ENCODE measurements at regions not wholly inside any gene's neighbourhood (a gene's known extent, or its start where the extent isn't known, plus 50 kb on each side); places are given as distances from the start of the nearest gene placed in this dataset.
"Not testable (repeated sequence)": the region's sequence is repeated elsewhere in the genome, so short reads cannot be mapped to it uniquely, and the experiment has no call there.

DNA sequence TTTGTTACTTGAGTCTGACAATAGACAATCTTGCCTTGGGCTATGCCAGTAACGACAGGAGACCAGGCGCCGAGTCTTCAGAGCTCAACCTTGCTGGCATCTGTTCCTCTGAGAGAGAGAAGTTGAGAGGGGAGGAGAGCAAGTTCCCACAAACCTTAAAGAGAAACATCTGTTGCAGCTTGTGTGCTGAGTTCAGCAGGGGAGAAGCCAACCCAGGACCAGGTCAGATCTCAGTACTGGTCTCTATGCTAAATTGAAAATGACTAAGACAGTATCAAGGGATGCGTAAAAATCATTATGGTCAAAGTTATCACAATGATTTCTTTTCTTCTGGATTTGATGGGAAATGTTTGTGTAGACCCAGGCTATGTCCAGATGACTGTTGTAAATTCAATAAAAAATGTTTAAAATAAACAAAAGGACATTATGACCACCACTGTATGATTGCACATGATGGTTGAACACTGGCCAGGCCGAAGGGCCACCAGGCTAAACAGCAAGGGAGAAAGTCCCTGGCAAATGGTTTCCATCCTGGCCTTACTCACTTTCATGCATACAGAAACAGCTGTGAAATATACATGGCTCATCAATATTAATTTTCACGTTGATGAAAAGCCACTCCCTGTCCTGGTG, 100.3 kb upstream of the PMAIP1 start:
- no peak for DNase-seq

DNA sequence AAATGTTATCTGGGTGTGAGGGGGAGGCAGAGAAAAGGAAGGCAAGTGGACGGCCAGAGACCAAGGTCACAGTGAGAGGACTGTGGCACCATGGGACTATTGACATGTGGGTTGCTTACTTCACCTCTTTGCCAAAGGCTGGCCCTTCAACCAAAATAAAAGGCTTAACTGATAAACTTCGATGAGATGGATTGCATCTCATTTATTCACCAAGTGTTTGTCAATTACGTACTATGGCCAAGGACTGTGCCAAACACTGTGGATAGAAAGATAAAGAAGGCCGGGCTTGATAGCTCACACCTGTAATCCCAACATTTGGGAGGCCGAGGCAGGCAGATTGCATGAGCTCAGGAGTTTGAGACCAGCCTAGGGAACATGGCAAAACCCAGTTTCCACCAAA, 98.7 kb upstream of the CCBE1 start:
- no peak for DNase-seq

DNA sequence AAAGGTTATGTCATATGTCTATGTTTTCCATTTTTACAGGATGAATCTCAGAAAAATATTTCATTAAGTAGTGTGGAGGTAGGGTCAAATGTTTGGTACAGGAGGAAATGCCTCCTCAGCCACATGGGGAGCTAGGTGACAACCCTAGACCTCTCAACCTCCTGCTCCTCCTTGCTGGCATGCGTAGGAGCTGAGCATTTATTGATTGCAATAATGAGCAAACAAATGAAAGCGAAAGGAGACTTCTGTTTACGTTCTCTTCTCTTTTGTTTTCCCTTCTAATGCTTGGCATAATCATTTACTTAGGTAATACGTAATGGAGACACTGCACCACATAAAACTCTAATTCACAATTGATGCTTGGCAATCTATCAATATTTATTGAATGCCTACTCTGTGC, 95.1 kb upstream of the CCBE1 start:
- DNase-seq, result no peak

DNA sequence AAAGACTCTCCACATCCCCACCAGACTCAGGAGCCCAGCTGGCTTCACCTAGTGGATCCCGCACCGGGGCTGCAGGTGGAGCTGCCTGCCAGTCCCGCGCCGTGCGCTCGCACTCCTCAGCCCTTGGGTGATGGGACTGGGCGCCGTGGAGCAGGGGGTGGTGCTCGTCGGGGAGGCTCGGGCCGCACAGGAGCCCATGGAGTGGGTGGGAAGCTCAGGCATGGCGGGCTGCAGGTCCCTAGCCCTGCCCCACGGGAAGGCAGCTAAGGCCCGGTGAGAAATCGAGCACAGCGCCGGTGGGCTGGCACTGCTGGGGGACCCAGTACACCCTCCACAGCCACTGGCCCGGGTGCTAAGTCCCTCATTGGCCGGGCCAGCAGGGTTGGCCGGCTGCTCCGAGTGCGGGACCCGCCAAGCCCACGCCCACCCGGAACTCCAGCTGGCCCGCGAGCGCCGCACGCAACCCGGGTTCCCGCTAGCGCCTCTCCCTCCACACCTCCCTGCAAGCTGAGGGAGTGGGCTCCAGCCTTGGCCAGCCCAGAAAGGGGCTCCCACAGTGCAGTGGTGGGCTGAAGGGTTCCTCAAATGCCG, 93.2 kb upstream of the CCBE1 start:
- DNase-seq, result not testable (repeated sequence)

DNA sequence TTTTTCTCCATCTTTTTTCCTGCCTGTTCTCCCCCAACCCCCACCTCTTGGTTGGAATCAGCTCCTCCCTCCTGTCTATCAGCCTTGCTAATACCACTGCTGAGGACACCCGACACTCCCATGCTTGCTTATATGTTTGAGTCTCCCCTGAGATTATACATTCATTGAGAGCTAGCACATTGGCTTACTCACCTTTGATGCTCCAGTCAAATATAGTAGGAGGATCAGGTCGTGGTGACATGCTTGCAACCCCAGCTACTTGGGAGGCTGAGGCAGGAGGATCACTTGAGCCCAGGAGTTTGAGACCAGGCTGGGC, 91.5 kb upstream of the CCBE1 start:
- DNase-seq, result no peak

DNA sequence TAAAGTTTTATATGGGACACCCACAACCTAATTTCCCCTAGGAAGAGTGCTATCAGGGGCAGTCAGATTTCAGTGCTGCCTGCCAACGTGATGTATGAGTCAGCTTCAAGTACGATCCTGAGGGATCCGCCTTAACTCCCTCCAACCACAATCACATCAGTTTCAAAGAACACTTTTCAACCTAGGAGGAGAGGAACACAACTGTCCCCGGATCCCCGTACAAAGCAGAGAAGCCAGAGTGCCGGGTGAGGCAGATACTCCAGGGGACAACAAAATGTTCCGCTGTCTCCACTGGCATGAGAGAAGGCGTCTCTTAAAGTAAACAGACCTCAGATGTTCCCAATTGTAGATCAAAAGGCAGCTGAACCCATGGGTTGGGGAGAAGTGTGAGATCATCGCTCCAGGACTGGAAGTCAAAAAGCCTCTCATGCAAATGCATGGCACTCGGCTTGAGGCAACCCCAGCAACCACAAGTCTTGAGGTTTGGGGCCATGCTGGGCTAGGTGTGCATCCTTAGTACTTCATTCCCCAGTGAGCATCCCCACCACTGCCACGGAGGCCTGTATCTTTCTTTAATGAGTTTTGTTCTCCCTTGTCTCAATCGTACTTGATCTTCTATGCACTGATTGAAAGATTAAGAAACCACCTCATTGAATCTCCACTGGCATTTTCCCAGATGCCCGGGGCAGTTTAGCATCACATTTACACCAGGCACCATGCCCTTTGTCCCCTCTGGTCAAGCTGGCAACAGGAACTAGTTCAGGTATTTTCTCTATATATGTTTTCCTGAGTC, 91.0 kb upstream of the CCBE1 start:
- DNase-seq, result no peak

DNA sequence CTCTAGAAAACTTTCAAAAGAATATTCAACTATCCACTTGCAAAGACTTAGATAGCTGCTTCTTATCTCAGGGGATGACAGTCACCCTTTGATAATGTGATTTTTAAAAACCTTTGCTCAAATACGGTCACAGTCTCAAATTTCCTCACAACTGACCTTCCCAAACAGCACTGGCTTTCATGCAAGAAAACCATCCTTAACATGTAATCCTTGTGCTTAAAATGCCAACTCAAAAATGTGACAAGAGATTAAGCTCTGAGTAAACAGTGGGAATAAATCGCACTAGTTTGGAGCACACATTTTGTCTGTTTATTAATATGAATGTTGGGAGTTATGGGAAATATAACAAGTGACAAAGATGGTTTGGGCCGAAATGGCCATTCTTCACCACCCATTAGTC, 87.5 kb upstream of the CCBE1 start:
- no peak for DNase-seq

DNA sequence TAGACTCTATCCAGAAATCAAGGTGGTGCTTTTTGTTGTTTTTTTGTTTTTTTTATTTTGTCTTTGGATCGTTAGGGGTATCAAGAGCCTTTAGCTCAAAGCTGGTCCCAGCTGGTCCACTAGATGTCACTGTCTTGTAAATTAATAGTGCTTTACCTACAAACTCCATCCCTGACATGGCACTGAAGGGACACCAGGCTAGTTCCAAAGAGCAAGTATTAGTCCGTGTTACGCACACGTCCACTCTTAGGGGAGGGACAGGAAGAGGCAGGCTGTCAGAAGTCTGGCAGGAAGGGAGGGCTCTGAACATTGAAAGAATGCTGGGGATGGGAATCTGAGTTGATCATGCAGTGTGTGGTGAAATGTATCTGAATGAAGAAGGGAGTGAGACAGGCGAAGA, 85.9 kb upstream of the CCBE1 start:
- peak; percentile 29 for DNase-seq

DNA sequence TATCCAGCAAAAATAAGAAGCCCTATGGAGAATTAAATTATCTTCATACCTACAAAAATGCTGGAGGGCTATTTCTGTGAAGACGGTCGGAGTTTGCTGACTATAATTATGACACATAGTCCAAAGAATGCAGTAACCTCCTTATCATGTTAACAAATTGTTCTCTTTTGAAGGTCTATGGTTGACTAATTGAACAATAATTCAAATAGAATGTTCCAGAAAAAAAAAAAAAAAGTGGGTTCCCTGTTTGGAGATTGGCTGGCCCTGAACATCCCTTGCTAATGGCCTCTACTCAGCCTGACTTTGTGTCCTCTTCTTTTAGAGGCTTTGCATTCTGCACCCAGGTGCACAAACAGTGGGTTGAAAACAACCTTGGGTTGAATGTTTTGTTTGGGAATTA, 82.8 kb upstream of the CCBE1 start:
- DNase-seq, result no peak

DNA sequence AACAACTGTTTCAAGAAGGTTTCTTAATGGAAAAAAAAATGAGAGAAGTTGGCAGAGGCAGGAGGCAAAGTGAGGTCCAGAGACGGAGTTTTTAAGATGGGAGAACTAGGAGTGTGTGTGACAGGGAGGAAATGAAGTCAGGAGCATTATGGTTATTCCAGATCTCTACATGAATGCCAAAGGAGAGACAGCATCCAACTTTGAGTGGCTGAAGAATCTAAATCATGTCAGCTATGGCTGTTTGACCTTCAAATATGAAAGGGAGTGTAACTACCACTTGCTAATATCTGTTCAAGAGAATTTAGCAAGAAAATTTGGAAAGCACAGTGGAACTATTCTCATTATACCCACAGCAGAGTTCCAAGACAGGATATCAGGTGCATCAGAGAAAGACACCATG, 81.2 kb upstream of the CCBE1 start:
- no peak for DNase-seq

DNA sequence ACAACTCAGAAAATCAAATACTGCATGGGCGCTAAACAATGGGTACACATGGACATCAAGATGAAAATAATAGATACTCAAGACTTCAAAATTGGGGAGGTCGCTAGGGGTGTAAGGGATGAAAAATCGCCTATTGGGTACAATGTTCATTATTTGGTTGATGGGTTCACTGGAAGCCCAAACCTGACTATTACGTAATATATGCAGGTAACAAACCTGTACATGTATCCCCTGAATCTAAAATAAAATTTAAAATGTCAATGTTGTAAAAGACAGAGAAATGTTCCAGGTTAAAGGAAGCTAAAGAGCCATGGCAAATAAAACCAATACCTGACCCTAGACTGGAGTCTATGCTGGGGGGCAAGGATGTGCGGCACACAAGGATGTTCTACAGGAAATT, 80.4 kb upstream of the CCBE1 start:
- DNase-seq, result no peak

DNA sequence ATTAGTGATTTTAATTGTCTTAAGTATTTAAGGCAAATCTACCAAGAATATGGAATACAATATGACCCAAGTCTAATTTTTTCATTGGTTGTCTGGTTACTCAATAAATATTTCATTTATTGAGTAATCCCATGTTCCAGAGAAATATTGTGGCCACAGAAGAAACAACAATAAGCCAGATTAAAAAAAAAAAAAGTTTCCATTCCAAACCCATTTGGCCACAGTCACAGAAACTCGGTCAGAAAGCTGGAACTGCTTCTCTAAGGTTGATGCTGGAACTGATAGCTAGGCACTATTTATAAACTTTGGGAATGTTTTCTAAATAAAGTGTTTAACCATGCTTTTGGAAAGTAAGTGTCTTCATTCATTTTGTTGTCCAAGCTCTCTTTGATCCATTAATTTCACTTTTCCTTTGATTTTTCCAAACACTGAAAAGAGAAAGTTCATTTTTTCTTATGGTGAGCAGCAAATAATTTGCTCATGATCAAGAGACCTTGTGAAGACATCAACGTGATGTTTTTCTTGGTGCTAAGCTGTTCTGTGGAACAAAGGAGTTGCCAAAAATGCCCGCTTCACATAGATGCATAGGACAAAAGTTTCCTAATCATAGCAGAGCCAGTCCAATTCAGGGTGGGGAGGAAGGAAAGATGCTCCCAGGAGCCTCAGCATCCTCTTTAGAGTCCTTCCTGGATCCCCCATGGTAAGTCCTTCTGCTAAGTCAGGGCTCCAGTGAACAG, 72.1 kb upstream of the CCBE1 start:
- no peak for DNase-seq

DNA sequence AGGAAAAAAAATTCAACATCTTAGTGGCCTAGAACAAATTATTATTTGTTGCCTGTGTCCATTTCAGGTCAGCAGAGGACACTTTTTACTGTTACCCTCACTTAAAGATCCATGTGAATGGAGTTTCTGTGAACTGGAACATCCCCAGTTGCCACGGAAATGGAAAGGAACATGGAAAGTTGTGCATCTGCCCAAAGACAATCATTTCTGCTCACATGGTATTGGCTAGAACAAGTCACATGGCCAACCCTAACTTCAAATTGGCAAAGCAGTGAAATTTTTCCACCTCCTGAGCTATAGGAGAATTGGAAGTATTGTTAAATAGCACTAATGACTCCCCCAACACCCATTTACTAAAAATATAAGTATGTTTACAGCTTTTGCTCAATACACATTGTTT, 71.2 kb upstream of the CCBE1 start:
- DNase-seq, result no peak

DNA sequence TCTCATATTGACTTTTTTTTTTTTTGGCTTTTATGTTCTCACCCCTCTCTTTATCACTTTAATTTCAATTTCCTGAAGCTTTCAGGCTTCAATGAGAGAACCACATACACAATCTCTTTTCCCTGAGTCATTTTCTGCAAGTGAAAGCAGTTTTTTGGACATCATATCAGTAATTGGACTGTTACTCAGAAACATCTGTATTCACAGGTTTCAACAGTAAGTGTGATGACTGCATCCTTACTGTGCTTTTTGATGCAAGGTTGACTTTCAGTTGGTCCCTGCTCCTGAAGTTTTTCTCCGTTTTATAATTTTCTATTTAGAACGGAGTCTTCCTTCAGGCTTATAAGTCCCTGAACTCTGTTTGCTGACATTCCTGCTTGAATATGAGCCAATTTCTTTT, 70.5 kb upstream of the CCBE1 start:
- no peak for DNase-seq

DNA sequence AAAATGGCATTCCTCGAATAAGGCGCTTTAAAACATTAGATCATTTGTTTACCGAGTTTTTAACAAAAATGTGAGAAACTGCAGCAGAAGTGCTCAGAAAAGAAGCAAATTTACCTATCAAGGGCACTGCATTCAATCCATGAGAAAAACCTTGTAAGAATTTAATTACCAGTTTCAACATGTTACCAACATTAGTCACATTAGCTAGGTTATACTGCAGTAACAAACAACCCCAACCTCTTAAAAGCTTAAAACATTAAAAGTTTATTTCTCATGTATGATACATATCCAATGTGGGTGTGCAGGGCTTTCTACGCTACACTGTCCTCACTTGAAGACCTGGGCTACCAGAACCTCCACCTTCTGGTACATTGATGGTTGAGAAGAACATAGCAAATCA, 68.1 kb upstream of the CCBE1 start:
- DNase-seq, result no peak

DNA sequence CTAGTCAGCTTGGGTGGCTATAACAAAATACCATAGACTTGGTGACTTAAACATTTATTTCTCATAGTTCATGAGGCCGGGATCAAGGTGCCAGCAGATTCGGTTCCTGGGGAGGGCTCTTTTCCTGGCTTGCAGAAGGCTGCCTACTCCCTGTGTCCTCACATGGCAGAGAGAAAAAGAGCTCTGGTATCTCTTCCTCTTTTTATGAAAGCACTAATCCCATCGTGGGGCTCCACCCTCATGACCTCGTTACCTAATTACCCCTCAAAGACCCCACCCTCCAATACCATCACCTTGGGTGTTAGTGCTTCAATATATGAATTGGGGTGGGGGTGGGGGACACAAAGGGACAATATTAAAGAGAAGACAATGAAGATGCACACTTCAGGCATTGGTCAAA, 67.1 kb upstream of the CCBE1 start:
- DNase-seq, result no peak

DNA sequence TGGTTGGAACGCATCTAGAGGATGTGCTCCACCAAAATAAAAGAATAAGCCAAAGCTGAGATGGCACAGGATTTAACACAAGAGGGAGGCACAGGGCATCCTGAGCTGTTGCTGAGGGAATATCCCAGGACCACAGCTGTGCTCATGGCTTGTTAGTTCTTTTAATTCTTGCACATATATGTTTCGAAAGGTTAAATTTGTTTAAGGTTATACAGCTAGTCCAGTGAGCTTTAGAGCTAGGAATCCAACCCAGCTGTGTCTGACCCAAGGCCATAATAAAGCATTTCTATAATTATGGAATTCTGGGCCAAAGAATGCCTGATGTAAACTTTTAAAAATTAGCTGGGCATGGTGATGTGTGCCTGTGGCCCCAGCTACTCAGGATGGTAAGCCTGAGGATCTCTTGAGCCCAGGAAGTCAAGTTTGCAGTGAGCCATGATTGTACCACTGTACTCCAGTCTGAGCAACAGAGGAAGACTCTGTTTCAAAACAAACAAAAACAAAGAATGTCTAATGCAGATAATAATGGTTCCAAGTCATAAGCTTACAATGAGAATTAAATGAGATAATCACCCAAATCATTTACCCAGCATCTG, 66.4 kb upstream of the CCBE1 start:
- no peak for DNase-seq

DNA sequence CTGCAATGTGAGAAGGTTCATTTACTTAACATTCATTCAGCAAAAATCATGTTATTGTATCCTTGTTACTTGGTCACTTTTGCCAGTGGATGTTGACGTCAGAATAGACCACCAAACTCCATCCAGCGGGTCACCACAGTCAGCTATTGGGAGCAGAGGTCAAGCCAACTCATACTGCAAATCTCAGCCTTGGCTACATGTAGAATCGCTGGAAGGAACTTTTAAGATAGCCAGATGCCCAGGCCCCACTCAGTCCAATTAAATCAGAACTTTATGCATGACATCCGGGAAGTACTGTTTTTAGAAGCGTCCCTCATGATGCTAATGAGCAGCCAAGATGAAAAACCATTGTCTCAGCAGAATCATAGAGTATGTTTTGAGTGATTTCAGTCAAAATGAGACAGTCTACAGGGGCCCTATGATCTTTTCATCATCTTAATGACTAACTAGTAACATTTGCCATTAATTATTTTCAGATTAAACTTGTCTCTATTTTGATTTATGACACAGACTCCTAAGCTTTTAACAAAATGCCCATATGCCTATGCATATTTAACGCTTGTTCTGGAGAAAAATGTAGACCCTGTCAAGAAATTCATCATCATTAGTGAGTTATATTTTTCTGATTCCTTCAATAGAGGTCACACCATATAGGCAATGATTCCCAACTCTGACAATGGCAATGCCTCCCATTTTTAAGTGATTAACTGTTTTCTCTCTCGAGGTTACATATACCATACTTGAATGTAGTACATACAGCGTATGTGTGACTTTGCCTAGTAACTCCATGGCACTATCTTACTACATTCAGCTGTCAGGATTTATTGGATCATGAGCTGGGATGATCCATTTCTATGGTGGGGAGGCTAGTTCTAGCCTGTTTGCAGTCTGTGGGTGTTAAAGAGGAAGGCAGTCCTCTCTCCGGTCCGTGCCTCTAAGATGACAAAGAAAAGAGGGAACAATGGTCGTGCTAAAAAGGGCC, 63.7 kb upstream of the CCBE1 start:
- DNase-seq, result no peak

DNA sequence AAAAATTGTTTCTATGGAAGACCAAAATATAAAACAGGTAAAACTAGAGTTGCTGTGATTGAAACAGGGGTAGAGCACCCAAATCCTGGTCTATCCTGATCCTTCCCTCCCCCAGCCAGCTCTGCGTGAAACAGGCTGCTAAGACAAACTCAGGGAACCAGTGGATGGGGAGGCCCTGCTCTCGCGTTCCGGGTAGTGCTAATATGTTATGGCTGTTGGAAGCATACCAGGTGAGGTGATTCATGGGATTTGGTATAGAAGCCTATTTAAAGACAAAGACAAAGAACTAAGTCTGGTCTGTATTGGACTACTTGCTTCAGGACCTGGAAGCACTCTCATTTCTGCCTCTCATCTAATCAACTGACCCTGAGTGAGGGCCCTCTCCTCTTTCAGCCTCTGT, 63.0 kb upstream of the CCBE1 start:
- DNase-seq, result no peak

DNA sequence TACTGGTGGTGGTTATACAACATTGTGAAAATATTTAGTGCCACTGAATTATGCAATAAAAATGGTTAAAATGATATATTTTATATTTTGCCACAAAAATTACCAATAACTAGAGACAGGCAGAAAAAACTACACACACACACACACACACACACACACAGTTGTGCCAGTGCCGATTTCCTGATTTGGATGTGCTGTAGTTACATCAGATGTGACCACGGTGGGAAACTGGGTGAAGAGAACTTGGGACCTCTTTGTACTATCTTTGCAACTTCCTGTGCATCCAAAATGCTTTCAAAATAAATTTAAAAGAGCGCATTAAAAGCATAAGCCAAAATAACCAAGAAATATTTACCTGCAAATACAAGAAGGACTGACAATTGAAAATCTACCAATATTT, 61.6 kb upstream of the CCBE1 start:
- no peak for DNase-seq

DNA sequence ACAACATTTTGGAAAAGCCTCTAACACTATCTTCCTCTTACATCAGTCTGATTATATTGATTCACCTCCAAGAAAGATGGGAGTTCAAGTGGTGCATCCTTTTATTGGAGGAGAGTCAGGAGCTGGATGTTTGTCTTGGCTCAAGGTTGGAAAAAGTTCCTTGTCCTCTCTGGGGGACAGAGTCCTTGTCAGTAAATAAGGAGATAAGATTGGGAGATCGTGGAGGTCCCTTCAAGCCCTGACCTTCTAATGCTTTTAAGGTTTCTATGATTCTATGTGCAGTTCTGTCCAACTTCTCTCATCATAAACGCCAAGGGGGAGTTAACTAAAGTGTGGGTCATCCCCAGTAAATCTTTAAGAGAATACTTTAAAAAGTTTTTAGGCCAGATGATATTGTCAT, 60.9 kb upstream of the CCBE1 start:
- DNase-seq, result no peak

DNA sequence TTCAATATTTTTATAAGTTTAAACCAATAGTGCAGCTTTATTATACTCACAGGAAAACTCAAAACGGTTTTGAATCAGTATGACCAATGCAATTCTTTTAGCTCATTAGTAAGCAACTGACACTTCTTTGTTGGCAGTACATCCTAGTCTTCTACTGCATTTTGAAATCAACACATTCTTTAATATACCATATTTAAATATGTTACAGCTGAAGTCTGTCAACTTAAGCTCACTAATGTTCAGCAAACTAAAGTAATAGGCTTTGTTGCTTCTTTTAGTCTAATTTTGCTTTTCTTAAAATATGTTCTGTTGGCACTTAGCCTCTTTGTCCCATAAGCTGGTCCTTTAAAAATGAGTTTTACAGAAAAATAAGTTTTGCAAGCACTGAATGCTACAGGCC, 55.4 kb upstream of the CCBE1 start:
- DNase-seq, result no peak

Data from stimulated activated CD8-positive, alpha-beta memory T cell treated with anti-CD3 and anti-CD28 coated beads, Interleukin-4, amount 100 ng/mL, for 48 hours (primary cell).